ENCODE measurements at regions not wholly inside any gene's neighbourhood (a gene's known extent, or its start where the extent isn't known, plus 50 kb on each side); places are given as distances from the start of the nearest gene placed in this dataset.

DNA sequence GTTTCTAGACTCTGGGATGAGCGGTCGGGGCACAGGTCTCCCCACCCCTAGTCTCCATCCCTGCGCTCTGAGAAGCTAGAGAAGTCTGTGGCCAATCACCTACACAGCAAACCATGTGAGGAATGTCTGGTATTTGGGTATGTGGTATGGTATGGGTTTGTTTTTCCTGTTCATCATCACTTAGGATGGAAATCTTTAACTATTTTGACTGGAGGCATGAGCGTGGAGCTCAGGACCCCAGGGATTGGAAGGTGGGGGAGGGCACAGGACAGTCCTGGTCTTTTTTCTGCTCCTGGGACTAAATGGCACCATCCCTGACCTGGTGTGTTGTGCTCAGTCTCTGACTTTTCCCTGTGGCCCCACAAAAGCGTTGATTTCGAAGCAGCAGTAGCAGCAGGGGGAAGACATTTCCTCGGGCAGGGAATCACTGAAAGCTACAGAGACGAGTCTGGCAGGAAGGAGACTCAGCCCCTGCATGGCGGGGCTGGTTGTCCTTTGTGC lies 191.7 kb upstream of the TPM1 start:
- Mint-ChIP-seq H3K4me3 (no peak overlapping the region), H3K9me3 (no peaks in the 10 kb centered on the region), H3K4me1 (ENCODE audit: low read depth) (no peaks in the 10 kb centered on the region), H3K36me3 (no peaks in the 10 kb centered on the region), H3K27me3 (peaks cover 6% of the 10 kb centered on the region), H3K27ac (no peak overlapping the region)
- DNase-seq = no peak
- ChIA-PET POLR2A (no interaction called here), CTCF (interaction anchor here (1.1 kb wide), 1 partner anchor 243 kb away, joined by 3 read pairs; no protein-coding TSS in a partner anchor)
- intact Hi-C loops (cut with micrococcal nuclease) = no loop called here

GRCh38 chr15:62853114-62853840 lies 189.3 kb upstream of the TPM1 start:
- POLR2A ChIA-PET = no interaction called here
- Mint-ChIP-seq H3K27ac (no peak overlapping the region), H3K9me3 (no peaks in the 10 kb centered on the region), H3K4me1 (ENCODE audit: low read depth) (peaks cover 6% of the 10 kb centered on the region), H3K4me3 (no peak overlapping the region), H3K27me3 (peaks cover 16% of the 10 kb centered on the region), H3K36me3 (no peaks in the 10 kb centered on the region)
- DNase-seq = no peak
- CTCF ChIA-PET = no interaction called here
- intact Hi-C loops (cut with micrococcal nuclease) = no loop called here

GRCh38 chr15:62853841-62854225 lies 188.7 kb upstream of the TPM1 start:
- ChIA-PET CTCF (no interaction called here), POLR2A (no interaction called here)
- H3K9me3 Mint-ChIP-seq = no peaks in the 10 kb centered on the region
- H3K27ac Mint-ChIP-seq = no peak overlapping the region
- H3K36me3 Mint-ChIP-seq = no peaks in the 10 kb centered on the region
- no peak for DNase-seq
- H3K4me3 Mint-ChIP-seq = no peak overlapping the region
- H3K4me1 Mint-ChIP-seq (ENCODE audit: low read depth) = peaks cover 6% of the 10 kb centered on the region
- H3K27me3 Mint-ChIP-seq = peaks cover 14% of the 10 kb centered on the region
- intact Hi-C loops (cut with micrococcal nuclease) = no loop called here

- H3K4me1 Mint-ChIP-seq (ENCODE audit: low read depth) = peaks cover 6% of the 10 kb centered on the region
- CTCF ChIA-PET = no interaction called here
- H3K9me3 Mint-ChIP-seq = no peaks in the 10 kb centered on the region
- H3K27me3 Mint-ChIP-seq = peaks cover 14% of the 10 kb centered on the region
- no peaks in the 10 kb centered on the region for H3K36me3 Mint-ChIP-seq
- no peak overlapping the region for H3K4me3 Mint-ChIP-seq
- no peak for DNase-seq
- no peak overlapping the region for H3K27ac Mint-ChIP-seq
- intact Hi-C loops (cut with micrococcal nuclease) = no loop called here
- POLR2A ChIA-PET = no interaction called here
Observed at GRCh38 chr15:62854420-62855084, 188.0 kb upstream of the TPM1 start.

GRCh38 chr15:62855085-62855476 lies 187.5 kb upstream of the TPM1 start:
- H3K27me3 Mint-ChIP-seq = peaks cover 17% of the 10 kb centered on the region
- H3K36me3 Mint-ChIP-seq = no peaks in the 10 kb centered on the region
- peaks cover 6% of the 10 kb centered on the region for H3K4me1 Mint-ChIP-seq (ENCODE audit: low read depth)
- H3K27ac Mint-ChIP-seq = no peak overlapping the region
- CTCF ChIA-PET = no interaction called here
- POLR2A ChIA-PET = no interaction called here
- no peak overlapping the region for H3K4me3 Mint-ChIP-seq
- no peaks in the 10 kb centered on the region for H3K9me3 Mint-ChIP-seq
- DNase-seq = no peak
- intact Hi-C loops (cut with micrococcal nuclease) = no loop called here

- H3K27me3 Mint-ChIP-seq = peaks cover 19% of the 10 kb centered on the region
- ChIA-PET CTCF (no interaction called here), POLR2A (no interaction called here)
- H3K36me3 Mint-ChIP-seq = no peaks in the 10 kb centered on the region
- H3K9me3 Mint-ChIP-seq = no peaks in the 10 kb centered on the region
- peaks cover 6% of the 10 kb centered on the region for H3K4me1 Mint-ChIP-seq (ENCODE audit: low read depth)
- intact Hi-C loops (cut with micrococcal nuclease) = no loop called here
- no peak overlapping the region for H3K27ac Mint-ChIP-seq
- H3K4me3 Mint-ChIP-seq = no peak overlapping the region
- no peak for DNase-seq
Observed at GRCh38 chr15:62856466-62857246, 185.9 kb upstream of the TPM1 start.

GRCh38 chr15:62857411-62857853 lies 185.1 kb upstream of the TPM1 start:
- Mint-ChIP-seq H3K27me3 (peaks cover 19% of the 10 kb centered on the region), H3K27ac (no peak overlapping the region)
- peak; percentile 41 for DNase-seq

DNA sequence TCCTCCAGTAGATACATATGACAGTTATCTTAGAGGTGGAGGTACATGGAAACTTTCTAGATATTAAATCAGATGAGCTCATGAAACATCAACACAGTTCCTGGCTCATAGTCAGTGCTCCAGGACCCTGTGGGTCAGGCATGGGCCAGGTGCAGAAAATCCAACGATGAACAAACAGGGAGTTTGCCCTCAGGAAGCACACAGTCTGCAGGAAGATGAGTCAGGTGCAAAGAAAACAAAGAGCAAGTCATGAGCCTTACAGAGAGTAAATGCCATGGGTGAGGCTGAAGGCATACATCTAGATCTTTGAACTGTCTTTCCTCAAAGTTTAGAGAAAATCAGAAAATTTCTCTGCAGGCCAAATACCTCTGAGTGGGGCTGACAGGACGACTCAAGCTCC lies 184.2 kb upstream of the TPM1 start:
- POLR2A ChIA-PET = no interaction called here
- H3K27me3 Mint-ChIP-seq = peaks cover 19% of the 10 kb centered on the region
- intact Hi-C loops (cut with micrococcal nuclease) = no loop called here
- no peak for DNase-seq
- CTCF ChIA-PET = no interaction called here
- H3K36me3 Mint-ChIP-seq = no peaks in the 10 kb centered on the region
- peaks cover 6% of the 10 kb centered on the region for H3K4me1 Mint-ChIP-seq (ENCODE audit: low read depth)
- no peaks in the 10 kb centered on the region for H3K9me3 Mint-ChIP-seq
- H3K4me3 Mint-ChIP-seq = no peak overlapping the region
- H3K27ac Mint-ChIP-seq = no peak overlapping the region

More at GRCh38 chr15:62857411-62857853, 185.1 kb upstream of the TPM1 start:
- Mint-ChIP-seq H3K9me3 (no peaks in the 10 kb centered on the region), H3K36me3 (no peaks in the 10 kb centered on the region), H3K4me3 (no peak overlapping the region), H3K4me1 (ENCODE audit: low read depth) (peaks cover 6% of the 10 kb centered on the region)
- POLR2A ChIA-PET = no interaction called here
- CTCF ChIA-PET = no interaction called here
- intact Hi-C loops (cut with micrococcal nuclease) = no loop called here

DNA sequence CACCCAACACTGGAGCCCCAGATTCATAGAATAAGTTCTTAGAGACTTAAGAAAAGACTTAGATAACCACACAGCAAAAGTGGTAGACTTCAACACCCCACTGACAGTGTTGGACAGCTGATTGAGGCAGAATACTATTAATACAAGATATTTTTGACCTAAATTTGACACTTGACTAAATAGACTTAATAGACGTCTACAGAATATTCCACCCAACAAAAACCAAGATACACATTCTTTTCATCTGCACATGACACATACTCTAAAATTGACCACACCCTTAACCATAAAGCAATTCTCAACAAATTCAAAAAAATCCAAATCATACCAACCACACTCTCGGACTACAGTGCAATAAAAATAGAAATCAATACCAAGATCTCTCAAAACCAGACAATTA lies 179.8 kb upstream of the TPM1 start:
- intact Hi-C loops (cut with micrococcal nuclease) = no loop called here
- Mint-ChIP-seq H3K9me3 (no peaks in the 10 kb centered on the region), H3K4me3 (no peak overlapping the region), H3K27ac (no peak overlapping the region), H3K36me3 (no peaks in the 10 kb centered on the region), H3K27me3 (peaks cover 9% of the 10 kb centered on the region), H3K4me1 (ENCODE audit: low read depth) (no peaks in the 10 kb centered on the region)
- ChIA-PET POLR2A (no interaction called here), CTCF (no interaction called here)
- no peak for DNase-seq

DNA sequence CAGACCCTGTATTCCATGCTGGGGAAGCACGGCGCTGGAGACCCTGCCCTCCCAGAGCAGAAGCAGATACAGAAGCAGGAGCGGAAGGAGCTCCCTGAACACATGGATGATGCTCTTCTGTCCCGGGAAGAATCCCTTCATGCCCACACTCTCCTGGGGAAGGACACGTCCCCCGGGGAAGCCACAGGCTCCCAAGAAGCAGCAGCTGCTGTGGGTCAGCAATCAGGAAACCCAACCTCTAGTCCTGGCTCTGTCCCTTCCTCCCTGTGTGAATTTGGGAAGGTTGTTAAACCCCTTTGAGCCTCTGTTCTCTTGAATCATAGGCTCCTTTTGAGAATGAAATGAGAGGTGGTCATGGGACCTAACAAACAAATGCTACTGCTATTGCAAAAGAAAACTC lies 176.2 kb upstream of the TPM1 start:
- Mint-ChIP-seq H3K27ac (no peak overlapping the region), H3K9me3 (peaks cover 3% of the 10 kb centered on the region), H3K4me1 (ENCODE audit: low read depth) (no peaks in the 10 kb centered on the region), H3K4me3 (no peak overlapping the region), H3K27me3 (no peaks in the 10 kb centered on the region), H3K36me3 (no peaks in the 10 kb centered on the region)
- ChIA-PET POLR2A (no interaction called here), CTCF (interaction anchor here (1.0 kb wide), 1 partner anchor 10 kb away, joined by 3 read pairs; no protein-coding TSS in a partner anchor)
- intact Hi-C loops (cut with micrococcal nuclease) = no loop called here
- DNase-seq = no peak

- Mint-ChIP-seq H3K27me3 (no peaks in the 10 kb centered on the region), H3K9me3 (peaks cover 3% of the 10 kb centered on the region), H3K4me3 (no peak overlapping the region), H3K4me1 (ENCODE audit: low read depth) (no peaks in the 10 kb centered on the region), H3K36me3 (no peaks in the 10 kb centered on the region), H3K27ac (no peak overlapping the region)
- DNase-seq = no peak
- ChIA-PET CTCF (no interaction called here), POLR2A (no interaction called here)
- intact Hi-C loops (cut with micrococcal nuclease) = no loop called here
Observed at GRCh38 chr15:62867844-62868243, 174.7 kb upstream of the TPM1 start.

DNA sequence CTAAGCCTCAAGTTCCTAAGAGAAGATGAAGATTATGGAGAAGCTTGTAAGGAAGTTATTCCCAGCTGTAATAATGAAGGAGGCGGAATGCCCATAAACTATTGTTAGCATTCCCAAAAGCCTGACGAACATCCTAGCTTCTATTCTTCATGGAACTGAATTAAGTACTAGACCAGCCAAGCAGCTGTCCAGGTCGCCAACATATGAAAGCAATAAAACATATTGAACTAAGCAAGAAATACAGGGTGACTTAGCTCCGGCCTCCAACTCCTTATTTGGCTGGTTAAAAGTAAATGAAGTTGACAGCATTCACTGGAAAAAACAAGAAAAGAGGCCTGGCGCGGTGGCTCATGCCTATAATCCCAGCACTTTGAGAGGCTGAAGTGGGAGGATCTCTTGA lies 174.0 kb upstream of the TPM1 start:
- Mint-ChIP-seq H3K9me3 (peaks cover 3% of the 10 kb centered on the region), H3K36me3 (no peaks in the 10 kb centered on the region), H3K27ac (no peak overlapping the region), H3K4me1 (ENCODE audit: low read depth) (no peaks in the 10 kb centered on the region), H3K4me3 (no peak overlapping the region), H3K27me3 (no peaks in the 10 kb centered on the region)
- ChIA-PET CTCF (no interaction called here), POLR2A (no interaction called here)
- intact Hi-C loops (cut with micrococcal nuclease) = no loop called here
- DNase-seq = no peak

Measured in activated CD4-positive, alpha-beta memory T cell treated with anti-CD3 and anti-CD28 coated beads for 36 hours (primary cell).